ENCODE measurements at regions not wholly inside any gene's neighbourhood (a gene's known extent, or its start where the extent isn't known, plus 50 kb on each side); places are given as distances from the start of the nearest gene placed in this dataset.

DNA sequence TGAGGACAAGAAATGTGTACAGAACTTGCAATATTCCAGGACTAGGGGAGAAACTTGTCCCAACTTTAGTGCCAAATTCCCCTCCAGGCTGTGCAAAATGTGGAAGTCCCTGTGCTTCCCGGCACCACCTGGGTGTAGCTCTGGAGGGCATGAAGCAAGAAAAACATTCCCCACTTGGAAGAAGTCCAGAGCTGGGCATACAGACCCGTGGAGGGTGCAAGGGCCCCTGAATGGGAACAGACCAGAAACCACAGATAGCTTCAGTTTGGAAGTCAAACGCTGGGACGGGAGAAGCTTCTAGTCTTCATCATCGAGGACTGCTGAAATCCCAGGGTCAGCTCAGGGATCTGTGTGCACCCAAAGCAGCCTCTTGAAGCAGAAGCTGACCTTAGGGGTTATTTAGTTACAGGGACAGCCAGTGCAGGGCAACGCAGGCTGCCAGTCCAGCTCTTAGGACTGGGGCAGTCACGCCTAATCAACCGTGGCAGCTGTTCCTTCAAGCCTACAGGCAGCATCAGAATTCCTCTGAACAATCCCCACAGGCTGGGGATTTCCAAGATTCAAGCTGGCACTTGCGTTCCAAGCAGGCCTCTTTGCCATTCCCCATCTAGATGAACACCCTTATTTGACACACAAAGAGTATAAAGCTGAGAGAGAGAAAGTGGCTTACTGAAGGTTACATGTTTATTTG is 269.4 kb downstream of the LOXHD1 start:
- DNase-seq = no peak

GRCh38 chr18:46388286-46388685 is 268.7 kb downstream of the LOXHD1 start:
- DNase-seq = no peak

- DNase-seq = no peak
Measured at GRCh38 chr18:46392576-46392975, 264.4 kb downstream of the LOXHD1 start.

DNA sequence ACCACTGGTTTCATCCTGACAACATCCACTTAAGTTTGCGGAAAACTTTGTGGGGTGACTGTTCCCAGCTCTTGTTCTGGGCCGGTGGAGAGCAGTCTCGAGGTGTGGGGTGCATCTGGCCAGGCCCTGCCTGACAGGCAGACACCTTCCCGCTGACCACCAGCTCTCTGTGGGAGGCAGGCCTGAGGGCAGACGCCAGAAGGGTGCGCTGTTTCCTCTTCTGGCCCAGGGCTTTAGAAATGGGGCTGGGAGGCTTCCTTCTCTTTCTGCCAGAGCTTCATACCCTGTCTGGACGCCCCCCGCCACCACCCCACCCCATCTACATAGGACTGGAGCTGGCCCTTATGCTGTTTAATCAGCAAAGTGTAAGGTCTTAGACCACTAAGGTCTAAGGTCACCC is 263.8 kb downstream of the LOXHD1 start:
- no peak for DNase-seq

- DNase-seq = no peak
Measured at GRCh38 chr18:46393961-46394360, 263.1 kb downstream of the LOXHD1 start.

DNA sequence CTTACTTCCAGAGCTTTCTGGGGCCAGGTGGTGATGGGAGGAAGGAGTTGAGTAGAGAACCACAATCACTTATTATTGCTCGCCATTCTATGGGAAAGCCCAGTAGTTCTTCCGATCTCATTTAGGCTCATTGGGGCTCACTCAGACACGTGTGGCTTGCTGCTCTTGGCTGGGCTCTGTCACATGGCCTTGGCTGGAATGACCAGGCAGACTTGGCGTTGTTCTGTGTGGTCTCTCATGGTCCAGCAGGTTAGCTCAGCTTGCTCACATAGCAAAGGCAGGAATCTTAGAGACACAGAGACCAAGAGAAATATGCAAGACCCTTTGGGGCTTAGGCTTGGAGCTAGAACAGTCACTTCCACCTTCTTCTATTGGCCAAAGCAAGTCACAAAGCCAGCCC is 261.2 kb downstream of the LOXHD1 start:
- DNase-seq = no peak

DNA sequence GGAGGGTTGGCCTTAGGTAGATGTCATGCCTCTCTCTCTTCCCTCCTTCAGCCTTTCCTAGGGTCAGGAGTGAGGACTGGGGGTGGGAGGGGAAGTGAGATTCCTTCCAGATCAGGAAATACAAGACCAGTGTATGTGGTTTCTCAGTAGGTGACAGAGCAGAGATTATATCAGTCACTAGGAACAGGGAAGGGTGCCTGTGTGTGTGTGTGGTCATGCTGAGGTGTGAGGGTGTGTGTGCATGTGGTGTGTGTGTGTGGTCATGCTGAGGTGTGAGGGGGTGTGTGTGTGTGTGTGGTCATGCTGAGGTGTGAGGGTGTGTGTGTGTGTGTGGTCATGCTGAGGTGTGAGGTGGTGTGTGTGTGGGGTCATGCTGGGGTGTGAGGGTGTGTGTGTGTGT is 259.8 kb downstream of the LOXHD1 start:
- no peak for DNase-seq

GRCh38 chr18:46398005-46398404 is 259.0 kb downstream of the LOXHD1 start:
- no peak for DNase-seq

DNA sequence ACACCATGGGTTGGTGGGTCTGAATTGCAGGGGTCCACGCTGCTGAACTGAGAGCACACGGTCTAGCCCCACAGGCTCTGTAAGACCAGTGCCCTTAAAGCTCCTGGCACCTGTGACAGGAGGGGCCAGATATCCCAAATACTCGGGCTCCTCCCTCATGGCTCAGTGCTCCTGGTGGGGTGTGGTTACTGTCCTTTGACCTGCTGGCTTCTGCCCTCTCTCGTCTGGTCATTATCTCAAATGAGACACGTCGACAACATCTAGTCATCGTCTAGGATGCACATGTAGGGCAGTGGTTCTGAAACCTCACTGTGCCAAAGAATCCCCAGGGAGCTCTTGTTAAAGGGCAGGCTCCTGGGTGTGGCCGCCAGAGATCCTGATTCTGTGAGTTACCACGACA is 258.4 kb downstream of the LOXHD1 start:
- no peak for DNase-seq

- DNase-seq = no peak
Measured at GRCh38 chr18:46399303-46399702, 257.7 kb downstream of the LOXHD1 start.

GRCh38 chr18:46400449-46400848 is 256.6 kb downstream of the LOXHD1 start:
- DNase-seq = no peak

GRCh38 chr18:46401486-46402070 is 255.4 kb downstream of the LOXHD1 start:
- no peak for DNase-seq

GRCh38 chr18:46402396-46402795 is 254.6 kb downstream of the LOXHD1 start:
- no peak for DNase-seq

DNA sequence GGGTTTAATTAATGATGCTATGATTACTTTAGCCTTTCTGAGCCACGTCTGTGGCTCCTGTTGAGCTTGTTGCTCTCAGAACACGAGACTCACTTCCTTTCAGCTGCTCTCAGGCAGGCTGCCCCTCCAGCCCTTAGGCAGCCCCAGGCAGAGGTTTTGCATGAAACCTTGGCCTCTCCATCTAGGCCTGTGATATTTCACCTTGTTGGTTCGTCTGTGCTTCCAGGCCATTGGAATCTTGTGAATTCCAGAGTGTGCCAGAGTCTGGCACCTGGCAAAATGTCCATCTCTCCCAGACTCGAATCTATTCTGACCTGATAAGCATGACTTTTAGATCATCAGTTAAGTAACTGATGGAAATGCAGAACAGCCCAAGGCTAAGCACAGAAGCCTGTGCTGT is 254.1 kb downstream of the LOXHD1 start:
- no peak for DNase-seq

DNA sequence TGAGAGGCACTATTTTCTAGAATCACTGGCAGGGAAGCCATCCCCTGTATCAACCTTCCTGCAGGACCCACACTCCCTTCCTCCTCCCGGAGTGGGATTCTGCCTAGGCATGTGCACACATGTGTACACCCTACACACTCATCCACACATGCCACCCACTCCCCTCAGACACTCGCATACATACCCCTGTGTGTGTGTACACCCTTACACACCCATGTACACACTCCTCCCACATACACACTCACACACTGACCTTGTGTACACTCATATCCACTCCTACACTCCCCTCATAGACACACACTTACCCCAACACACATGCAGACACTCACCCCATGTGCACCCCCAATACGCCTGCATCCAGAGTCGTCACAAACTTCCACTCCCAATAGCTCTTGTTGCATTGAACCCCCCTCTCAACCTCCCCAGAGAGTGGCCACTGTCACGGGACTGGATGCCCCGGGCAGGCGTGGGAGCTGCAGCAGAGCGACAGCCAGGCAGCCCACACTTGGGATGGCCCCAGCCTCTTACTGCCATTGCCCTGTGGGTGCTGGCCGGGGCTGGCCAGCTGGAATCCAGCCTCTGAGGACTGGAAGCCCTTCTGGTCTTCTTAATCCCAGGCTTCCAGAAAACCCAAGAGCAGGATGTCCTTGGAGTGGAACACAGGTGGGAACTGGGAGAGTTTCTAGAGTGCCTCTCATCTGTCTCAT is 251.0 kb downstream of the LOXHD1 start:
- no peak for DNase-seq

DNA sequence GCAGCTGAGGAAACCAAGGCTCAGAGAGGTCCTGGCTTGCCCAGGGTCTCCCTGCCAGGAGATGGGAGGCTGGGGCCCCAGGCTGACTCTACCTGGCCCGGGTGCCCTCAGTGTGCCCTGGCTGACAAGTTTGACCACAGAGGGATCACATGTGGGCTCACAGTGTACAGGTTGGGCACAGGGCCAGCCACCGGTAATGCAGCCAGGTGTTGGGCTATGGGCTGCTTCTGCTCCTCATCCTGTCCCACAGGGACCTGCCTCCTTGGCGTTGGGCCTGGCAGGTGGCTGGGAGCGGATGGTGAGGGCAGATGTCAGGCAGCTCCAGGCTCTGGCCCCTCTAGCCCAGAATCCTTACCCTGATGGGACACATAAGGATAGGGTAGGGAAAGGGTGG is 250.5 kb downstream of the LOXHD1 start:
- no peak for DNase-seq

- no peak for DNase-seq
Measured at GRCh38 chr18:46407486-46408166, 249.4 kb downstream of the LOXHD1 start.

DNA sequence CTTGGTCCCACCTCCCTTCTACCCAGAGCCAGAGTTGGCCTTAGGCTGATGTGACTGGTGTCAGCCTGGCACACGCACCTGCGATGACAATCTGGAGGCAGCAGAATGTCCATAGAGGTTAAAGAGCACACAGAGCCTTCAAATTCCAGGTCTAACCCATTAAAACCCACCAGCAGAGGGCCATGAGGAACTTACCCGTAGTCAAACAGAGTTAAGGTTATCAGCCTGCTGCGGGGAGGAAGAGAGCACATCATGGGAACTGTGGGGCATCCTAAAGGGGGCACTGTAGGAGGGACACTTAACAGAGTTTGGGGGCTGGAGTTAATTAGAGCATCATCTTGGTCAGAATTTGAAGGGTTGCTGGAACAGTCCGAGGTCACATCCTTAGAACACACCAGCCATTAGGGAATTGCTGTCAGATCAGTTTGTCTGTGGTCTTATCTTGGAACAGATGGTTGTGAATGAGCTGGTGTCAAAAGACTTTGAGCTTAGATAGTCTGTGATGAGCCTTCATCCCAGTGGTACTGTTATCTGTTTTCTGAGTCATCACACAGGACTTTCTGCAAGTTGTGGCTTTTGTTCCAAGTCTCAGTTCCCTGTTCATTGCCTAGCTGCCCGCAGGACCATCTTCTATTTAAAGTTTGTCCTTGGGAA is 248.6 kb downstream of the LOXHD1 start:
- no peak for DNase-seq

DNA sequence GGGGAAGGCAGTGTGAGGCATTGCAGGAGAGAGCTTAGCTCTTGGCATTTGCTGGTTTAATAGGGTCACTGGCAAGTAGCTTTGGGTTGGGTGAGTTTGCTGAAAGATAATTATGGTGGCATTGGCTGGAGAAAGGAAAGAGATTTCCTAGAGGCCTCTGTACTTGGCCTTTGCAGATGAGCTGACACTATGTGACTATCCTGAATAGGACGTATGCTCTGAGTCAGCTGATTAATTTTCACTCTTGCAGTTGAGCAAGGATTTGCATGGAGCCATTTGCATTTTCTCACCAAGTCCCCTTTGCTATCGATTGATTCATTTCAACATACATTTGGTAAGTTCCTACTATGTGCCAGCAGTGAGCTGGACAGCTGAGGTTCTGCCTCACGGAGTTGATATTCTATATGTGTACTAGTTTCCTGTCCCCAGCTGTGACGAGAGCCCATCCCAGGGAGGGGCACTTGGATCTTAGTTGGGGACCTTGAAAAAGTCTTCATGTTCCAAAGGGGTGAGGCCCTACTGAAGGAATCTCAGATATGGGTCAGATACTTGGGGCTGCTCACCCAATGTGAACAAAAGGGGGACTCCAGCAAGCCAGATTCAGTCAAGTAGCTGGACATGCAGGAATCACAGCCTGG is 245.7 kb downstream of the LOXHD1 start:
- DNase-seq = no peak

GRCh38 chr18:46411867-46412690 is 244.9 kb downstream of the LOXHD1 start:
- DNase-seq = no peak

DNA sequence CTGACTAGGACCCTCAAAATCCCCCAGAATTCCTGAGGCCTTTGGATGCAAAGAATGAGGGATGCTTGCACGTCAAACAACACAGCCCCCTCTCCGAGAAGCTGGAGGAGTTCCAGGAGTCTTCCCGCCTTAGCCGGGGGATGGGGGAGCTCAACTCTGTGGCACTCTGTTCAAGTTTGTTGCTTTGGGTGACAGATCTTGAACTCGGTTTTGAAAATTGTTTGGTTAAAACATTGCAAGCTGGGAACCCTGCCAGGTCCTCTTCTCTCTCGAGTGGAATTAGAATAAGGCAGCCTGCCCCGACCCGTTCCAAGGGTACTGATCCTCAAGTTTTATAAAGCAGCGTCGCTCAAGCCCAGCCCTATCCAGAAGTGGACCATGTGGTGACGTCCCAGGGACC is 244.1 kb downstream of the LOXHD1 start:
- no peak for DNase-seq

GRCh38 chr18:46413684-46414083 is 243.3 kb downstream of the LOXHD1 start:
- no peak for DNase-seq
